Pancreas (tissue), 10 donors: ENCODE measurements at regions not wholly inside any gene's neighbourhood (a gene's known extent, or its start where the extent isn't known, plus 50 kb on each side); places are given as distances from the start of the nearest gene placed in this dataset.

ENCODE experiments used
- ATAC-seq, 4 donors: fragments of 200-7000 bp; cut with Tn5 transposase; one replicate each; pipeline versions ENCODE4 v1.8.0 to v1.9.1; 2020; ENCODE audit warnings: mild to moderate bottlenecking in 4 of 4, moderate library complexity in 4 of 4
- DNase-seq, 6 donors: peaks; one replicate each; pipeline ENCODE4 v3.0.0-alpha.2; 2020
- FAIRE-seq: peaks from 2 replicates; lab custom pipeline; 2012; peaks lifted over from hg19 to GRCh38; lab: Jason Lieb, UNC
- H3K27ac ChIP-seq, 4 donors: fragments of 200-600 bp; sonication (generic); 1 replicate in 3 of 4; 2 replicates in 1 of 4; pipeline versions ENCODE4 v1.5.0 to v1.8.0; 2020
- H3K27me3 ChIP-seq, 4 donors: fragments of 200-600 bp; one replicate each; pipeline ENCODE4 v1.8.0; 2021
- H3K36me3 ChIP-seq, 3 donors: fragments of 200-600 bp; sonication (generic) in 1 of 3; one replicate each; pipeline versions ENCODE4 v1.5.0 to v1.8.0; 2020 to 2021
- H3K4me1 ChIP-seq, 3 donors: fragments of 200-600 bp; one replicate each; pipeline ENCODE4 v1.8.0; 2021
- H3K4me3 ChIP-seq, 4 donors: fragments of 200-600 bp; sonication (generic) in 2 of 4; one replicate each; pipeline versions ENCODE4 v1.5.0 to v1.8.0; 2020 to 2021
- H3K9me3 ChIP-seq, 4 donors: fragments of 200-600 bp; one replicate each; pipeline ENCODE4 v1.8.0; 2021
- CTCF ChIP-seq, 4 donors: fragments of 200-600 bp; sonication (generic) in 3 of 4; IDR thresholded peaks; one replicate each; pipeline versions ENCODE4 v1.5.0 to v1.8.0; 2021; ENCODE audit warnings: antibody characterized with exemption in 4 of 4
- WGBS, 2 donors: extraction: QIAGEN DNeasy Blood & Tissue Kit; methylation state at CpG; one replicate each; pipeline ENCODE4 v1.1.7; 2013; 5-methylcytosine and 5-hydroxymethylcytosine counted together
- intact Hi-C, 3 donors: fragments of 100-400 bp; cut with DNase I; formaldehyde crosslinking; loops; one replicate each; pipeline versions ENCODE4 v1.11.1 to v1.14.2; 2022
- donor health status: healthy with polysubstance abuse.
- donor health status: DM: no; HTN: no; CAD: no; lungs with moderate emphysema.
- donor health status: DM: no; HTN: no; CAD: no.
- donor health status: control.
- donor health status: control.
- donor health status: Bipolar disorder and iron deficiency.
- donor health status: DM: yes; HTN: yes; CAD: no.
- donor health status: DM: no; HTN: no; CAD: no.
- donor health status: DM: no; HTN: no; CAD: no.
- donor health status: DM: yes; HTN: yes; CAD: no.

DNA sequence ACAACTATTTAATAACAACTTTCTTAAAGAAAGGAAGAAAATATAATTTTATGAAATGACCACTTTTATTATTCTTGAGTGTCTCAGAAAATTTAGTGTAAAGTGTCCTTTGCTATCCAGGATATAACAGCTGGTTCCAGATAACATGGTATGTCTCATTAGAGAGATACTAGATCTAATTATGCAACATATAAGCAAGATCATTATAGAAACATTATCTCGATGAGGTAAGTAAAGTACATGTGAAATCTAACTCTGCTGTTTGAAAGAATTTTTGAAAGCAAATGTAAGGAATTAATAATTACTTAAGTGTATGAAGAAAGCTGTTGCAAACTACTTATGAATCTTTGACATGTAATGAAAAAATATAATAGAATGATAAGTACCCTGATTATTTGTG lies 887.4 kb upstream of the CXADR start:
- Histone ChIP-seq H3K27ac (no peak overlapping the region), H3K9me3 (no peaks in the 10 kb centered on the region), H3K36me3 (no peaks in the 10 kb centered on the region), H3K27me3 (no peaks in the 10 kb centered on the region), H3K4me1 (no peaks in the 10 kb centered on the region), H3K4me3 (no peak overlapping the region)
- intact Hi-C loops: no loop called here
- FAIRE-seq: no peak
- WGBS, 2 donors: 27 to 28% methylated on average over 1 of the region's 1 CpG
- TF ChIP-seq CTCF (IDR thresholded peaks at IDR 0.05): no peak
- DNase-seq: no peak
- ATAC-seq: no peak

GRCh38 chr21:16633831-16634459 lies 878.9 kb upstream of the CXADR start:
- no peak for TF ChIP-seq CTCF (IDR thresholded peaks at IDR 0.05)
- intact Hi-C loops: no loop called here
- no peaks in the 10 kb centered on the region for H3K36me3 ChIP-seq
- WGBS, 2 donors: 53 to 63% methylated on average over 4 of the region's 4 CpGs
- DNase-seq: no peak
- no peak overlapping the region for H3K4me3 ChIP-seq
- no peak overlapping the region for H3K27ac ChIP-seq
- no peaks in the 10 kb centered on the region for H3K27me3 ChIP-seq
- FAIRE-seq: no peak
- H3K4me1 ChIP-seq: no peaks in the 10 kb centered on the region
- no peaks in the 10 kb centered on the region for H3K9me3 ChIP-seq
- no peak for ATAC-seq

GRCh38 chr21:16634515-16634914 lies 878.3 kb upstream of the CXADR start:
- H3K36me3 ChIP-seq: no peaks in the 10 kb centered on the region
- H3K27ac ChIP-seq: no peak overlapping the region
- no peaks in the 10 kb centered on the region for H3K9me3 ChIP-seq
- WGBS, 2 donors: 53 to 62% methylated on average over 4 of the region's 4 CpGs
- H3K4me1 ChIP-seq: no peaks in the 10 kb centered on the region
- ATAC-seq (no peak), DNase-seq (no peak), FAIRE-seq (no peak)
- intact Hi-C loops: no loop called here
- no peak overlapping the region for H3K4me3 ChIP-seq
- no peak for TF ChIP-seq CTCF (IDR thresholded peaks at IDR 0.05)
- H3K27me3 ChIP-seq: no peaks in the 10 kb centered on the region

GRCh38 chr21:16640297-16641027 lies 872.4 kb upstream of the CXADR start:
- Histone ChIP-seq H3K4me1 (no peaks in the 10 kb centered on the region), H3K27me3 (no peaks in the 10 kb centered on the region), H3K4me3 (no peak overlapping the region), H3K36me3 (no peaks in the 10 kb centered on the region), H3K9me3 (no peaks in the 10 kb centered on the region), H3K27ac (no peak overlapping the region)
- 59 to 65% methylated on average over 3 of the region's 3 CpGs for WGBS, 2 donors
- no peak for FAIRE-seq
- DNase-seq: no peak
- no peak for ATAC-seq
- TF ChIP-seq CTCF (IDR thresholded peaks at IDR 0.05): no peak
- intact Hi-C loops: no loop called here

DNA sequence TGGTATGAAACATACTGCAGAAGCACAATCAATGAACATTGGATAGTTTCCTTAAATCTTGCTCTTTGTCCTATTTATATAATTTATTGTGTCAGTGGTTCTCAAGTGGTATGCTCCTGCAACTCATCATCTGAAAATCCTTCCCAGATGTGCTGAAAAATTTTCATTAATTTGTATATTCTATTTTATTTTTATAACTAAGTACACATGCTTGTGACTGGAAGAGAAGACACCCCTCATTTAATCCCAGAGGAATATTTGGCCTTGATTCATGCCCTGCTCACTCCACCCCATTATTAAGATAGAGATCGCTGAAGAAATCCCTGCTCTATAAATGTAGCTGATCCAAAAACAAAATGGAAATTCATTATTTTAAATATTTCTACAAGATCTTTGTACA lies 870.5 kb upstream of the CXADR start:
- 89 to 90% methylated on average over 1 of the region's 1 CpG for WGBS, 2 donors
- no peak overlapping the region for H3K27ac ChIP-seq
- H3K9me3 ChIP-seq: no peaks in the 10 kb centered on the region
- no peaks in the 10 kb centered on the region for H3K36me3 ChIP-seq
- ATAC-seq (no peak), DNase-seq (no peak), FAIRE-seq (no peak)
- H3K27me3 ChIP-seq: no peaks in the 10 kb centered on the region
- no peak for TF ChIP-seq CTCF (IDR thresholded peaks at IDR 0.05)
- H3K4me1 ChIP-seq: no peaks in the 10 kb centered on the region
- no peak overlapping the region for H3K4me3 ChIP-seq
- intact Hi-C loops: no loop called here
